ENCODE measurements at regions not wholly inside any gene's neighbourhood (a gene's known extent, or its start where the extent isn't known, plus 50 kb on each side); places are given as distances from the start of the nearest gene placed in this dataset.

GRCh38 chr1:82755191-82755590 is 954.5 kb downstream of the ADGRL2 start:
- H3K4me3 ChIP-seq (ENCODE audit: low read length): no peak overlapping the region
- DNase-seq (ENCODE audit: low read depth): no peak
- no peak for TF ChIP-seq CTCF (conservative IDR thresholded peaks at IDR 0.05; ENCODE audit: low read depth, low read length)

- no peak overlapping the region for H3K4me3 ChIP-seq (ENCODE audit: low read length)
- no peak for TF ChIP-seq CTCF (conservative IDR thresholded peaks at IDR 0.05; ENCODE audit: low read depth, low read length)
- peak; percentile 13 for DNase-seq (ENCODE audit: low read depth)
These were observed 951.3 kb downstream of the ADGRL2 start for GRCh38 chr1:82752046-82752445.

GRCh38 chr1:82733645-82734044 is 932.9 kb downstream of the ADGRL2 start:
- H3K4me3 ChIP-seq (ENCODE audit: low read length): no peak overlapping the region
- no peak for DNase-seq (ENCODE audit: low read depth)
- no peak for TF ChIP-seq CTCF (conservative IDR thresholded peaks at IDR 0.05; ENCODE audit: low read depth, low read length)

- DNase-seq (ENCODE audit: low read depth): no peak
- TF ChIP-seq CTCF (conservative IDR thresholded peaks at IDR 0.05; ENCODE audit: low read depth, low read length): no peak
- H3K4me3 ChIP-seq (ENCODE audit: low read length): no peak overlapping the region
These were observed 930.5 kb downstream of the ADGRL2 start for GRCh38 chr1:82731216-82731615.

- DNase-seq (ENCODE audit: low read depth): no peak
- no peak for TF ChIP-seq CTCF (conservative IDR thresholded peaks at IDR 0.05; ENCODE audit: low read depth, low read length)
- H3K4me3 ChIP-seq (ENCODE audit: low read length): no peak overlapping the region
These were observed 927.5 kb downstream of the ADGRL2 start for GRCh38 chr1:82728206-82728605.

GRCh38 chr1:82724246-82724645 is 923.5 kb downstream of the ADGRL2 start:
- no peak overlapping the region for H3K4me3 ChIP-seq (ENCODE audit: low read length)
- DNase-seq (ENCODE audit: low read depth): no peak
- TF ChIP-seq CTCF (conservative IDR thresholded peaks at IDR 0.05; ENCODE audit: low read depth, low read length): no peak

GRCh38 chr1:82722608-82723007 is 921.9 kb downstream of the ADGRL2 start:
- no peak overlapping the region for H3K4me3 ChIP-seq (ENCODE audit: low read length)
- DNase-seq (ENCODE audit: low read depth): no peak
- no peak for TF ChIP-seq CTCF (conservative IDR thresholded peaks at IDR 0.05; ENCODE audit: low read depth, low read length)

Data from retinal pigment epithelial cell (primary cell).